H1 (cell line): ENCODE measurements at regions not wholly inside any gene's neighbourhood (a gene's known extent, or its start where the extent isn't known, plus 50 kb on each side); places are given as distances from the start of the nearest gene placed in this dataset.

Experiments
- CTCF ChIA-PET: fragments of 300-600 bp; sonication (Branson Sonifier 250); formaldehyde crosslinking; loops from one replicate; lab custom pipeline; 2021; ENCODE audit not compliant: partially characterized antibody; lab: Charles Lee
- POLR2A ChIA-PET: fragments of 300-600 bp; sonication (Branson Sonifier 250); formaldehyde crosslinking; loops from one replicate; lab custom pipeline; 2021; ENCODE audit warnings: inconsistent platforms; ENCODE audit not compliant: partially characterized antibody; lab: Charles Lee
- DNase-seq, 2 experiments: peaks; one replicate each; pipeline versions ENCODE4 v3.0.0 to v3.0.0-alpha.2; 2010 to 2022; ENCODE audit warnings: low spot score in 2 of 2, low read depth in 1 of 2, mixed read lengths in 1 of 2
- FAIRE-seq: peaks from 2 replicates; lab custom pipeline; 2011; peaks lifted over from hg19 to GRCh38; lab: Jason Lieb, UNC
- H2AFZ ChIP-seq: 2 replicates; pipeline ENCODE4 v1.8.1; 2012; ENCODE audit warnings: low read length, inconsistent platforms
- H2AK5ac ChIP-seq: 2 replicates; pipeline ENCODE4 v1.6.1; 2013; ENCODE audit warnings: low read depth, low read length
- H2BK120ac ChIP-seq: replicated peaks from 2 replicates; pipeline ENCODE3; 2013; ENCODE audit warnings: low read depth, low read length, inconsistent platforms
- H2BK12ac ChIP-seq: 2 replicates; pipeline ENCODE4 v1.6.1; 2013; ENCODE audit warnings: low read depth, low read length
- H2BK15ac ChIP-seq: 2 replicates; pipeline ENCODE4 v1.6.1; 2013; ENCODE audit warnings: low read length
- H2BK20ac ChIP-seq: 2 replicates; pipeline ENCODE4 v1.6.1; 2013; ENCODE audit warnings: low read length
- H2BK5ac ChIP-seq: 2 replicates; pipeline ENCODE4 v1.6.1; 2013; ENCODE audit warnings: low read depth, low read length
- H3K14ac ChIP-seq: 2 replicates; pipeline ENCODE4 v1.6.1; 2013; ENCODE audit warnings: inconsistent platforms; ENCODE audit not compliant: insufficient read length
- H3K18ac ChIP-seq: 2 replicates; pipeline ENCODE4 v1.6.1; 2013; ENCODE audit warnings: low read length; ENCODE audit errors: extremely low read depth
- H3K23ac ChIP-seq: 2 replicates; pipeline ENCODE4 v1.6.1; 2013; ENCODE audit warnings: inconsistent platforms; ENCODE audit not compliant: insufficient read length
- H3K23me2 ChIP-seq: 2 replicates; pipeline ENCODE4 v1.6.1; 2013; ENCODE audit warnings: low read depth, low read length
- H3K27ac ChIP-seq: 2 replicates; pipeline ENCODE4 v1.6.1; 2011; ENCODE audit warnings: low read depth, low read length, inconsistent platforms
- H3K27me3 ChIP-seq, 4 experiments: replicated peaks in 1 of 4; 1 replicate in 1 of 4; 2 replicates in 3 of 4; pipeline versions ENCODE4 v1.6.1 to v1.8.1; 2011 to 2013; ENCODE audit warnings: low read length in 3 of 4, mild to moderate bottlenecking in 3 of 4, inconsistent platforms in 2 of 4, mixed read lengths in 2 of 4, moderate library complexity in 1 of 4; ENCODE audit not compliant: control insufficient read depth in 3 of 4, insufficient read depth in 3 of 4; ENCODE audit errors: extremely low read depth in 1 of 4
- H3K36me3 ChIP-seq, 4 experiments: 2 replicates each; pipeline versions ENCODE4 v1.6.1 to v1.8.1; 2011 to 2013; ENCODE audit warnings: mild to moderate bottlenecking in 4 of 4, low read length in 3 of 4, moderate library complexity in 2 of 4, control low read depth in 1 of 4, inconsistent platforms in 1 of 4; ENCODE audit not compliant: insufficient read depth in 4 of 4, control insufficient read depth in 2 of 4
- H3K4ac ChIP-seq: replicated peaks from 2 replicates; pipeline ENCODE3; 2013; ENCODE audit warnings: low read length, low read depth, mixed read lengths, inconsistent platforms; ENCODE audit not compliant: insufficient read length
- H3K4me1 ChIP-seq, 4 experiments: replicated peaks in 1 of 4; 1 replicate in 1 of 4; 2 replicates in 3 of 4; pipeline versions ENCODE4 v1.6.1 to v1.8.1; 2011 to 2013; ENCODE audit warnings: low read length in 3 of 4, inconsistent platforms in 2 of 4, mixed read lengths in 1 of 4; ENCODE audit not compliant: insufficient read depth in 4 of 4, control insufficient read depth in 3 of 4
- H3K4me2 ChIP-seq, 2 experiments: 2 replicates each; pipeline versions ENCODE4 v1.6.1 to v1.8.1; 2011 to 2013; ENCODE audit warnings: low read depth in 2 of 2, low read length in 2 of 2, control low read depth in 1 of 2, inconsistent platforms in 1 of 2, mild to moderate bottlenecking in 1 of 2; ENCODE audit not compliant: insufficient read depth in 1 of 2
- H3K4me3 ChIP-seq, 4 experiments: fragments of 200-600, 300-600 bp in 1 of 4; sonication (generic), shearing (Covaris generic), sonication (Bioruptor Twin) in 1 of 4; 2 replicates each; pipeline versions ENCODE4 v1.5.1 to v1.8.1; 2011 to 2016; ENCODE audit warnings: low read length in 4 of 4, low read depth in 3 of 4, control low read depth in 2 of 4, inconsistent platforms in 2 of 4, mild to moderate bottlenecking in 2 of 4, mixed read lengths in 1 of 4, moderate library complexity in 1 of 4; ENCODE audit not compliant: insufficient read depth in 2 of 4; ENCODE audit errors: extremely low read depth in 1 of 4
- H3K56ac ChIP-seq: replicated peaks from 2 replicates; pipeline ENCODE3; 2013; ENCODE audit warnings: low read depth, mild to moderate bottlenecking, mixed read lengths, low read length, inconsistent platforms; ENCODE audit not compliant: insufficient read length
- H3K79me1 ChIP-seq: 2 replicates; pipeline ENCODE4 v1.6.1; 2013; ENCODE audit warnings: low read depth, low read length, control low read depth
- H3K79me2 ChIP-seq, 2 experiments: 2 replicates each; pipeline versions ENCODE4 v1.6.1 to v1.8.1; 2012 to 2013; ENCODE audit warnings: low read length in 2 of 2, mild to moderate bottlenecking in 2 of 2, inconsistent platforms in 1 of 2; ENCODE audit not compliant: insufficient read depth in 2 of 2, control insufficient read depth in 1 of 2
- H3K9ac ChIP-seq, 4 experiments: replicated peaks in 1 of 4; 1 replicate in 1 of 4; 2 replicates in 3 of 4; pipeline versions ENCODE4 v1.6.1 to v1.8.1; 2011 to 2013; ENCODE audit warnings: low read depth in 3 of 4, low read length in 3 of 4, control low read depth in 2 of 4, mild to moderate bottlenecking in 2 of 4, moderate library complexity in 2 of 4, inconsistent platforms in 1 of 4; ENCODE audit errors: extremely low read depth in 1 of 4
- H3K9me3 ChIP-seq, 2 experiments: 2 replicates each; pipeline versions ENCODE4 v1.6.1 to v1.8.1; 2012 to 2013; ENCODE audit warnings: mild to moderate bottlenecking in 2 of 2, moderate library complexity in 2 of 2, control low read depth in 1 of 2, inconsistent platforms in 1 of 2, low read depth in 1 of 2, low read length in 1 of 2, mixed read lengths in 1 of 2; ENCODE audit not compliant: insufficient read depth in 2 of 2
- H4K20me1 ChIP-seq, 2 experiments: replicated peaks in 1 of 2; 2 replicates each; pipeline versions ENCODE3 to v1.8.1; 2011 to 2013; ENCODE audit warnings: inconsistent platforms in 2 of 2, low read length in 2 of 2, mild to moderate bottlenecking in 1 of 2; ENCODE audit not compliant: insufficient read depth in 2 of 2, control insufficient read depth in 1 of 2
- H4K5ac ChIP-seq: 2 replicates; pipeline ENCODE4 v1.6.1; 2013; ENCODE audit warnings: low read length, low read depth, mixed read lengths, inconsistent platforms; ENCODE audit not compliant: insufficient read length
- H4K8ac ChIP-seq: 2 replicates; pipeline ENCODE4 v1.8.0; 2013; ENCODE audit warnings: mild to moderate bottlenecking, moderate library complexity, low read length, inconsistent platforms; ENCODE audit not compliant: insufficient read depth; ENCODE audit errors: extremely low read depth
- H4K91ac ChIP-seq: replicated peaks from 2 replicates; pipeline ENCODE3; 2013; ENCODE audit warnings: low read length, mixed read lengths, inconsistent platforms; ENCODE audit not compliant: insufficient read length
- BRCA1 ChIP-seq: IDR thresholded peaks from 2 replicates; pipeline ENCODE4 v1.6.1; 2012; ENCODE audit warnings: low read depth, low read length, improper control_type of control experiment
- WGBS, 2 experiments: shearing (Covaris generic) in 1 of 2; methylation state at CpG; one replicate each; pipeline versions ENCODE4 v1.1.6 to v1.1.7; 2013 to 2015; ENCODE audit warnings: low lambda C conversion rate in 2 of 2, mixed read lengths in 2 of 2, inconsistent platforms in 1 of 2, low coverage in 1 of 2, missing lambda C conversion rate in 1 of 2; ENCODE audit not compliant: insufficient replicate concordance in 2 of 2, insufficient coverage in 1 of 2, insufficient read length in 1 of 2; ENCODE audit errors: extremely low coverage in 1 of 2, missing lambda C conversion rate in 1 of 2; 5-methylcytosine and 5-hydroxymethylcytosine counted together

- no peak overlapping the region for H3K4me2 ChIP-seq
- H3K56ac ChIP-seq = no peak overlapping the region
- H3K18ac ChIP-seq = no peak overlapping the region
- no peak overlapping the region for H3K4ac ChIP-seq
- H3K4me3 ChIP-seq = no peak overlapping the region
- no peak for DNase-seq
- ChIA-PET CTCF (interaction anchor here (1.3 to 1.8 kb wide), 4 partner anchors 16 to 121 kb away, joined by 3 to 4 read pairs (median 4); no protein-coding TSS in a partner anchor), POLR2A (no interaction called here)
- FAIRE-seq = no peak
- H2BK120ac ChIP-seq = no peak overlapping the region
- H2AFZ ChIP-seq = no peak overlapping the region
- no peak overlapping the region for H4K5ac ChIP-seq
- no peaks in the 10 kb centered on the region for H4K20me1 ChIP-seq
- no peak overlapping the region for H3K14ac ChIP-seq
- H4K91ac ChIP-seq = no peak overlapping the region
- H3K36me3 ChIP-seq = no peaks in the 10 kb centered on the region
- H3K79me2 ChIP-seq = no peaks in the 10 kb centered on the region
- H2BK15ac ChIP-seq = no peak overlapping the region
- no peak overlapping the region for H3K9ac ChIP-seq
- no peaks in the 10 kb centered on the region for H3K79me1 ChIP-seq
- 0 out of 4 replicates have a peak, but pooled peaks cover 0 to 3% of the 10 kb centered on the region in 2 experiments for H3K9me3 ChIP-seq
- WGBS, 2 experiments = 84% methylated on average over 2 of the region's 2 CpGs; no CpG with 5 or more reads in 1 of the 2 experiments
- no peak overlapping the region for H2BK20ac ChIP-seq
- H3K23ac ChIP-seq = no peak overlapping the region
- no peak overlapping the region for H2BK12ac ChIP-seq
- no peaks in the 10 kb centered on the region for H3K27me3 ChIP-seq
- no peak overlapping the region for H3K27ac ChIP-seq
- no peak overlapping the region for H2BK5ac ChIP-seq
- no peaks in the 10 kb centered on the region for H3K23me2 ChIP-seq
- peaks cover 0 to 2% (median 1%) of the 10 kb centered on the region in 4 experiments; a peak in 3 of 7 replicates for H3K4me1 ChIP-seq
- no peak overlapping the region for H4K8ac ChIP-seq
- H2AK5ac ChIP-seq = no peak overlapping the region
- TF ChIP-seq BRCA1 = no peak
Measured at GRCh38 chr7:22934023-22934422, 79.9 kb downstream of the HYCC1 start.
